ENCODE measurements at regions not wholly inside any gene's neighbourhood (a gene's known extent, or its start where the extent isn't known, plus 50 kb on each side); places are given as distances from the start of the nearest gene placed in this dataset.

DNA sequence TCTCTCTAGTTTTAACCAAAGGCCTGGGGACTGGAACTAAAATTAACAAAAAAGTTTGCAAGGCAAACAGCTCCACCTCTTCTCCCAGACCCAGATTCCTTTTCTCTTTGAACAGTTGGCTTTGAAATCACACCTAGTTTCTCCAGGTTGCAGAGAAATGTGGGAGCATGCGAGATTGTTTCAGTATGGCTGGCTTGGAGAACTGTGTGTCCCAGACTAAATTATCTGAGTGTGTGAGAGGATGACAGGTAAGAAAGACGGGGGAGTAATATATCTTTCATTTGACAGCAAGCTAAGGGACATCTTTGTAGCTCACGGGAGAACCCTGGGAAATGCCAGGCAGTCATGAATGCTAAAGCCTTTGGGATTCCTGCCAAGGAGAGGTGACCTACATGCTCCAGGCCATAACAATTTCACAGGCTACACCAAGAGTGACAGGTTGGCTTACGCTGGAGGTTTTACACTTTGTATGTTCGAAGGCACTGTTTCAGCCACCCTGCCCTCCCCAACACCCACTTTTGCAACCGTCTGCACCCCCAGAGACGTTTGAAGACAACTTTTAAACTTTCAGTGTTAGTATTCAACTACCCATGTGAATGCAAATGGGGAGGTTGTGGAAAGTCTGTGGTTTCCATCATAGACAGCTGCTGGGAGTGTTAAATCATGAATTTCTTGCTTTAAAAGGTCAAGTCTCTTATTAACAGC lies 109.3 kb upstream of the SNX19 start (continued):
- TF ChIP-seq, protein P1, sequence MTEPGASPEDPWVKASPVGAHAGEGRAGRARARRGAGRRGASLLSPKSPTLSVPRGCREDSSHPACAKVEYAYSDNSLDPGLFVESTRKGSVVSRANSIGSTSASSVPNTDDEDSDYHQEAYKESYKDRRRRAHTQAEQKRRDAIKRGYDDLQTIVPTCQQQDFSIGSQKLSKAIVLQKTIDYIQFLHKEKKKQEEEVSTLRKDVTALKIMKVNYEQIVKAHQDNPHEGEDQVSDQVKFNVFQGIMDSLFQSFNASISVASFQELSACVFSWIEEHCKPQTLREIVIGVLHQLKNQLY (CRISPR knock-in tag; IDR thresholded peaks at IDR 0.05): no peak

DNA sequence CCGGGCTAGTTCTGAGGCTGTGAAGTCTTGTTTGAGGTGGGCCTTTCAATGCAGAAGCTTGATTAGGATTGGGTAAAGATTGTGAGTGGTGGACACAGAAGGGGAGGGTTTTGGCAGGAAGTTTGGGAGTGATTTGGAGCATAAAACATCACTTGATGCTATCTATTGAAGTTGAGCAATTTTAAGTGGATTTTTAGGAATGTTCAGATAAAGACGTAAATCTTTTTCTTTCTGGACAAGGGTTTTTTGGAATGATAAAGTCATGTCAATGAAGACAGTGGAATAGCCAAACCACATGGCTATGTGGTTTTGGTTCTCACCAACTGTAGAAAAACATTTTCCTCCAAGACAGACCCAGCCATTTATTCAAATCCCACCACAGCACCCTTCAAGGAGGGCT lies 111.2 kb upstream of the SNX19 start:
- TF ChIP-seq, protein P2, sequence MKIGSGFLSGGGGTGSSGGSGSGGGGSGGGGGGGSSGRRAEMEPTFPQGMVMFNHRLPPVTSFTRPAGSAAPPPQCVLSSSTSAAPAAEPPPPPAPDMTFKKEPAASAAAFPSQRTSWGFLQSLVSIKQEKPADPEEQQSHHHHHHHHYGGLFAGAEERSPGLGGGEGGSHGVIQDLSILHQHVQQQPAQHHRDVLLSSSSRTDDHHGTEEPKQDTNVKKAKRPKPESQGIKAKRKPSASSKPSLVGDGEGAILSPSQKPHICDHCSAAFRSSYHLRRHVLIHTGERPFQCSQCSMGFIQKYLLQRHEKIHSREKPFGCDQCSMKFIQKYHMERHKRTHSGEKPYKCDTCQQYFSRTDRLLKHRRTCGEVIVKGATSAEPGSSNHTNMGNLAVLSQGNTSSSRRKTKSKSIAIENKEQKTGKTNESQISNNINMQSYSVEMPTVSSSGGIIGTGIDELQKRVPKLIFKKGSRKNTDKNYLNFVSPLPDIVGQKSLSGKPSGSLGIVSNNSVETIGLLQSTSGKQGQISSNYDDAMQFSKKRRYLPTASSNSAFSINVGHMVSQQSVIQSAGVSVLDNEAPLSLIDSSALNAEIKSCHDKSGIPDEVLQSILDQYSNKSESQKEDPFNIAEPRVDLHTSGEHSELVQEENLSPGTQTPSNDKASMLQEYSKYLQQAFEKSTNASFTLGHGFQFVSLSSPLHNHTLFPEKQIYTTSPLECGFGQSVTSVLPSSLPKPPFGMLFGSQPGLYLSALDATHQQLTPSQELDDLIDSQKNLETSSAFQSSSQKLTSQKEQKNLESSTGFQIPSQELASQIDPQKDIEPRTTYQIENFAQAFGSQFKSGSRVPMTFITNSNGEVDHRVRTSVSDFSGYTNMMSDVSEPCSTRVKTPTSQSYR (CRISPR knock-in tag; IDR thresholded peaks at IDR 0.05): no peak
- TF ChIP-seq NR3C1 (CRISPR knock-in tag; conservative IDR thresholded peaks at IDR 0.05; ENCODE audit: low read depth) (no peak), NFE2L1 (CRISPR knock-in tag; IDR thresholded peaks at IDR 0.05) (no peak), FOXJ3 (CRISPR knock-in tag; IDR thresholded peaks at IDR 0.05; ENCODE audit: borderline replicate concordance) (no peak), ELF4 (CRISPR knock-in tag; IDR thresholded peaks at IDR 0.05; ENCODE audit: low read depth) (no peak), ZNF263 (CRISPR knock-in tag; IDR thresholded peaks at IDR 0.05; ENCODE audit: low read depth) (no peak), EMX1 (CRISPR knock-in tag; IDR thresholded peaks at IDR 0.05) (no peak), SMAD3 (CRISPR knock-in tag; IDR thresholded peaks at IDR 0.05; ENCODE audit: borderline replicate concordance) (no peak), TEAD4 (CRISPR knock-in tag; IDR thresholded peaks at IDR 0.05) (no peak), PRRX2 (CRISPR knock-in tag; IDR thresholded peaks at IDR 0.05) (no peak), ZNF219 (CRISPR knock-in tag; IDR thresholded peaks at IDR 0.05; ENCODE audit: borderline replicate concordance) (no peak), NR2C2 (CRISPR knock-in tag; IDR thresholded peaks at IDR 0.05) (no peak)
- TF ChIP-seq, protein P3, sequence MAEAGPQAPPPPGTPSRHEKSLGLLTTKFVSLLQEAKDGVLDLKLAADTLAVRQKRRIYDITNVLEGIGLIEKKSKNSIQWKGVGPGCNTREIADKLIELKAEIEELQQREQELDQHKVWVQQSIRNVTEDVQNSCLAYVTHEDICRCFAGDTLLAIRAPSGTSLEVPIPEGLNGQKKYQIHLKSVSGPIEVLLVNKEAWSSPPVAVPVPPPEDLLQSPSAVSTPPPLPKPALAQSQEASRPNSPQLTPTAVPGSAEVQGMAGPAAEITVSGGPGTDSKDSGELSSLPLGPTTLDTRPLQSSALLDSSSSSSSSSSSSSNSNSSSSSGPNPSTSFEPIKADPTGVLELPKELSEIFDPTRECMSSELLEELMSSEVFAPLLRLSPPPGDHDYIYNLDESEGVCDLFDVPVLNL (CRISPR knock-in tag; IDR thresholded peaks at IDR 0.05; ENCODE audit: borderline replicate concordance, low read depth): no peak
- TF ChIP-seq, protein P4, sequence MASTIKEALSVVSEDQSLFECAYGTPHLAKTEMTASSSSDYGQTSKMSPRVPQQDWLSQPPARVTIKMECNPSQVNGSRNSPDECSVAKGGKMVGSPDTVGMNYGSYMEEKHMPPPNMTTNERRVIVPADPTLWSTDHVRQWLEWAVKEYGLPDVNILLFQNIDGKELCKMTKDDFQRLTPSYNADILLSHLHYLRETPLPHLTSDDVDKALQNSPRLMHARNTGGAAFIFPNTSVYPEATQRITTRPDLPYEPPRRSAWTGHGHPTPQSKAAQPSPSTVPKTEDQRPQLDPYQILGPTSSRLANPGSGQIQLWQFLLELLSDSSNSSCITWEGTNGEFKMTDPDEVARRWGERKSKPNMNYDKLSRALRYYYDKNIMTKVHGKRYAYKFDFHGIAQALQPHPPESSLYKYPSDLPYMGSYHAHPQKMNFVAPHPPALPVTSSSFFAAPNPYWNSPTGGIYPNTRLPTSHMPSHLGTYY (CRISPR knock-in tag; IDR thresholded peaks at IDR 0.05): no peak
- TF ChIP-seq, protein P5, sequence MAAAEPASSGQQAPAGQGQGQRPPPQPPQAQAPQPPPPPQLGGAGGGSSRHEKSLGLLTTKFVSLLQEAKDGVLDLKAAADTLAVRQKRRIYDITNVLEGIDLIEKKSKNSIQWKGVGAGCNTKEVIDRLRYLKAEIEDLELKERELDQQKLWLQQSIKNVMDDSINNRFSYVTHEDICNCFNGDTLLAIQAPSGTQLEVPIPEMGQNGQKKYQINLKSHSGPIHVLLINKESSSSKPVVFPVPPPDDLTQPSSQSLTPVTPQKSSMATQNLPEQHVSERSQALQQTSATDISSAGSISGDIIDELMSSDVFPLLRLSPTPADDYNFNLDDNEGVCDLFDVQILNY (CRISPR knock-in tag; IDR thresholded peaks at IDR 0.05): no peak
- TF ChIP-seq, protein P6, sequence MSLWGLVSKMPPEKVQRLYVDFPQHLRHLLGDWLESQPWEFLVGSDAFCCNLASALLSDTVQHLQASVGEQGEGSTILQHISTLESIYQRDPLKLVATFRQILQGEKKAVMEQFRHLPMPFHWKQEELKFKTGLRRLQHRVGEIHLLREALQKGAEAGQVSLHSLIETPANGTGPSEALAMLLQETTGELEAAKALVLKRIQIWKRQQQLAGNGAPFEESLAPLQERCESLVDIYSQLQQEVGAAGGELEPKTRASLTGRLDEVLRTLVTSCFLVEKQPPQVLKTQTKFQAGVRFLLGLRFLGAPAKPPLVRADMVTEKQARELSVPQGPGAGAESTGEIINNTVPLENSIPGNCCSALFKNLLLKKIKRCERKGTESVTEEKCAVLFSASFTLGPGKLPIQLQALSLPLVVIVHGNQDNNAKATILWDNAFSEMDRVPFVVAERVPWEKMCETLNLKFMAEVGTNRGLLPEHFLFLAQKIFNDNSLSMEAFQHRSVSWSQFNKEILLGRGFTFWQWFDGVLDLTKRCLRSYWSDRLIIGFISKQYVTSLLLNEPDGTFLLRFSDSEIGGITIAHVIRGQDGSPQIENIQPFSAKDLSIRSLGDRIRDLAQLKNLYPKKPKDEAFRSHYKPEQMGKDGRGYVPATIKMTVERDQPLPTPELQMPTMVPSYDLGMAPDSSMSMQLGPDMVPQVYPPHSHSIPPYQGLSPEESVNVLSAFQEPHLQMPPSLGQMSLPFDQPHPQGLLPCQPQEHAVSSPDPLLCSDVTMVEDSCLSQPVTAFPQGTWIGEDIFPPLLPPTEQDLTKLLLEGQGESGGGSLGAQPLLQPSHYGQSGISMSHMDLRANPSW (CRISPR knock-in tag; conservative IDR thresholded peaks at IDR 0.05; ENCODE audit: low read depth): no peak
- TF ChIP-seq, protein P7, sequence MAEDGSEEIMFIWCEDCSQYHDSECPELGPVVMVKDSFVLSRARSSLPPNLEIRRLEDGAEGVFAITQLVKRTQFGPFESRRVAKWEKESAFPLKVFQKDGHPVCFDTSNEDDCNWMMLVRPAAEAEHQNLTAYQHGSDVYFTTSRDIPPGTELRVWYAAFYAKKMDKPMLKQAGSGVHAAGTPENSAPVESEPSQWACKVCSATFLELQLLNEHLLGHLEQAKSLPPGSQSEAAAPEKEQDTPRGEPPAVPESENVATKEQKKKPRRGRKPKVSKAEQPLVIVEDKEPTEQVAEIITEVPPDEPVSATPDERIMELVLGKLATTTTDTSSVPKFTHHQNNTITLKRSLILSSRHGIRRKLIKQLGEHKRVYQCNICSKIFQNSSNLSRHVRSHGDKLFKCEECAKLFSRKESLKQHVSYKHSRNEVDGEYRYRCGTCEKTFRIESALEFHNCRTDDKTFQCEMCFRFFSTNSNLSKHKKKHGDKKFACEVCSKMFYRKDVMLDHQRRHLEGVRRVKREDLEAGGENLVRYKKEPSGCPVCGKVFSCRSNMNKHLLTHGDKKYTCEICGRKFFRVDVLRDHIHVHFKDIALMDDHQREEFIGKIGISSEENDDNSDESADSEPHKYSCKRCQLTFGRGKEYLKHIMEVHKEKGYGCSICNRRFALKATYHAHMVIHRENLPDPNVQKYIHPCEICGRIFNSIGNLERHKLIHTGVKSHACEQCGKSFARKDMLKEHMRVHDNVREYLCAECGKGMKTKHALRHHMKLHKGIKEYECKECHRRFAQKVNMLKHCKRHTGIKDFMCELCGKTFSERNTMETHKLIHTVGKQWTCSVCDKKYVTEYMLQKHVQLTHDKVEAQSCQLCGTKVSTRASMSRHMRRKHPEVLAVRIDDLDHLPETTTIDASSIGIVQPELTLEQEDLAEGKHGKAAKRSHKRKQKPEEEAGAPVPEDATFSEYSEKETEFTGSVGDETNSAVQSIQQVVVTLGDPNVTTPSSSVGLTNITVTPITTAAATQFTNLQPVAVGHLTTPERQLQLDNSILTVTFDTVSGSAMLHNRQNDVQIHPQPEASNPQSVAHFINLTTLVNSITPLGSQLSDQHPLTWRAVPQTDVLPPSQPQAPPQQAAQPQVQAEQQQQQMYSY (CRISPR knock-in tag; IDR thresholded peaks at IDR 0.05): no peak
- ChIA-PET POLR2A (no interaction called here), CTCF (interaction anchor here (0.6 kb wide), 1 partner anchor 379 kb away, joined by 3 read pairs; no protein-coding TSS in a partner anchor)
- Mint-ChIP-seq H3K9me3 (no peaks in the 10 kb centered on the region), H3K27ac (no peak overlapping the region), H3K4me1 (peaks cover under 1% of the 10 kb centered on the region), H3K36me3 (no peaks in the 10 kb centered on the region), H3K4me3 (no peak overlapping the region), H3K27me3 (ENCODE audit: low read depth) (no peaks in the 10 kb centered on the region; the same call in 1 of the 2 replicates)
- DNase-seq (ENCODE audit: low spot score): no peak
- no peak for ATAC-seq
